Left lung (tissue), 4 donors: ENCODE measurements at regions not wholly inside any gene's neighbourhood (a gene's known extent, or its start where the extent isn't known, plus 50 kb on each side); places are given as distances from the start of the nearest gene placed in this dataset.

Experiments
- ATAC-seq: fragments of 200-7000 bp; cut with Tn5 transposase; one replicate; pipeline ENCODE4 v1.9.1; 2020; ENCODE audit warnings: moderate library complexity
- DNase-seq, 4 donors: peaks; one replicate each; pipeline ENCODE4 v3.0.0-alpha.2; 2013 to 2020
- H3K27ac ChIP-seq, 2 donors: fragments of 200-600 bp; sonication (generic) in 1 of 2; one replicate each; pipeline versions ENCODE4 v1.5.0 to v1.8.0; 2020 to 2021
- H3K27me3 ChIP-seq, 2 donors: fragments of 200-600 bp; sonication (generic) in 1 of 2; one replicate each; pipeline versions ENCODE4 v1.5.0 to v1.8.0; 2020 to 2021
- H3K36me3 ChIP-seq, 2 donors: fragments of 200-600 bp; sonication (generic) in 1 of 2; one replicate each; pipeline versions ENCODE4 v1.5.0 to v1.8.0; 2020 to 2021
- H3K4me1 ChIP-seq, 2 donors: fragments of 200-600 bp; one replicate each; pipeline ENCODE4 v1.8.0; 2021
- H3K4me3 ChIP-seq, 2 donors: fragments of 200-600 bp; sonication (generic) in 1 of 2; one replicate each; pipeline versions ENCODE4 v1.5.0 to v1.8.0; 2020 to 2021; ENCODE audit warnings: mild to moderate bottlenecking in 1 of 2
- H3K9me3 ChIP-seq, 2 donors: fragments of 200-600 bp; sonication (generic) in 1 of 2; one replicate each; pipeline versions ENCODE4 v1.5.0 to v1.8.0; 2020 to 2021
- CTCF ChIP-seq, 2 donors: fragments of 200-600 bp; sonication (generic) in 1 of 2; IDR thresholded peaks; one replicate each; pipeline versions ENCODE4 v1.5.0 to v1.8.0; 2021; ENCODE audit warnings: antibody characterized with exemption in 2 of 2
- intact Hi-C, 2 donors: fragments of 100-400 bp; cut with DNase I; formaldehyde crosslinking; loops; one replicate each; pipeline versions ENCODE4 v1.11.2 to v1.14.2; 2022
- donor health status: DM: no; HTN: yes; CAD: no.
- donor health status: DM: no; HTN: no; CAD: no.

- Histone ChIP-seq H3K9me3 (peaks cover 0 to 2% of the 10 kb centered on the region in 2 donors), H3K27me3 (no peaks in the 10 kb centered on the region), H3K27ac (no peak overlapping the region), H3K4me1 (no peaks in the 10 kb centered on the region), H3K36me3 (no peaks in the 10 kb centered on the region), H3K4me3 (no peak overlapping the region)
- DNase-seq (no peak), ATAC-seq (no peak)
- TF ChIP-seq CTCF (IDR thresholded peaks at IDR 0.05), result no peak
- intact Hi-C loops, result no loop called here
These were observed 1060.2 kb downstream of the CDH11 start for GRCh38 chr16:64061621-64062020.

GRCh38 chr16:64060631-64061030, 1061.2 kb downstream of the CDH11 start:
- no peaks in the 10 kb centered on the region for H3K36me3 ChIP-seq
- peaks cover 0 to 2% of the 10 kb centered on the region in 2 donors for H3K9me3 ChIP-seq
- TF ChIP-seq CTCF (IDR thresholded peaks at IDR 0.05), result no peak
- H3K27me3 ChIP-seq, result no peaks in the 10 kb centered on the region
- DNase-seq (no peak), ATAC-seq (no peak)
- H3K27ac ChIP-seq, result no peak overlapping the region
- no peaks in the 10 kb centered on the region for H3K4me1 ChIP-seq
- intact Hi-C loops, result no loop called here
- H3K4me3 ChIP-seq, result no peak overlapping the region

GRCh38 chr16:64058685-64059084, 1063.2 kb downstream of the CDH11 start:
- H3K27ac ChIP-seq, result no peak overlapping the region
- no peaks in the 10 kb centered on the region for H3K4me1 ChIP-seq
- TF ChIP-seq CTCF (IDR thresholded peaks at IDR 0.05), result no peak
- H3K36me3 ChIP-seq, result no peaks in the 10 kb centered on the region
- ATAC-seq (no peak), DNase-seq (no peak)
- H3K9me3 ChIP-seq, result peaks cover 0 to 2% of the 10 kb centered on the region in 2 donors
- intact Hi-C loops, result no loop called here
- H3K27me3 ChIP-seq, result no peaks in the 10 kb centered on the region
- H3K4me3 ChIP-seq, result no peak overlapping the region

- ATAC-seq (peak; percentile 70), DNase-seq (no peak)
- Histone ChIP-seq H3K4me3 (no peak overlapping the region), H3K27me3 (no peaks in the 10 kb centered on the region), H3K36me3 (no peaks in the 10 kb centered on the region), H3K9me3 (no peaks in the 10 kb centered on the region), H3K27ac (no peak overlapping the region), H3K4me1 (no peaks in the 10 kb centered on the region)
- intact Hi-C loops, result no loop called here
- TF ChIP-seq CTCF (IDR thresholded peaks at IDR 0.05), result no peak
These were observed 1070.0 kb downstream of the CDH11 start for GRCh38 chr16:64051824-64052223.

GRCh38 chr16:64047878-64048277, 1074.0 kb downstream of the CDH11 start:
- H3K4me1 ChIP-seq, result no peaks in the 10 kb centered on the region
- H3K9me3 ChIP-seq, result no peaks in the 10 kb centered on the region
- H3K36me3 ChIP-seq, result no peaks in the 10 kb centered on the region
- DNase-seq, result no peak
- no peak for ATAC-seq
- intact Hi-C loops, result no loop called here
- no peak overlapping the region for H3K4me3 ChIP-seq
- no peak overlapping the region for H3K27ac ChIP-seq
- no peak for TF ChIP-seq CTCF (IDR thresholded peaks at IDR 0.05)
- H3K27me3 ChIP-seq, result no peaks in the 10 kb centered on the region
